ENCODE measurements at regions not wholly inside any gene's neighbourhood (a gene's known extent, or its start where the extent isn't known, plus 50 kb on each side); places are given as distances from the start of the nearest gene placed in this dataset.

- TF ChIP-seq BHLHE40 (IDR thresholded peaks at IDR 0.05; ENCODE audit: borderline replicate concordance in 1 of 2, low read depth in 2 of 2, low read length in 1 of 2) (no peak), RUNX3 (IDR thresholded peaks at IDR 0.05; ENCODE audit: low read length) (peak; percentile 18; the same call in 1 of the 2 replicates)
Measured at GRCh38 chr9:80134487-80134886, 562.7 kb downstream of the TLE4 start (continued).

- H3K36me3 ChIP-seq (ENCODE audit: control insufficient read depth in 2 of 2, insufficient read depth in 2 of 2, low read length in 1 of 2), result no peaks in the 10 kb centered on the region
- no peak overlapping the region for H3K9ac ChIP-seq (ENCODE audit: control insufficient read depth, insufficient read depth, low read length)
- no peak overlapping the region for H3K27ac ChIP-seq (ENCODE audit: control insufficient read depth, insufficient read depth)
- H3K79me2 ChIP-seq (ENCODE audit: control insufficient read depth, insufficient read depth, low read length), result no peaks in the 10 kb centered on the region
- no peaks in the 10 kb centered on the region for H4K20me1 ChIP-seq (ENCODE audit: control insufficient read depth, insufficient read depth)
- intact Hi-C loops (cut with micrococcal nuclease; ENCODE audit: unreplicated experiment) (no loop called here), in situ Hi-C loops (cut with MboI) (no loop called here)
- no peaks in the 10 kb centered on the region for H3K27me3 ChIP-seq (replicated peaks in 1 of 2; ENCODE audit: control insufficient read depth in 2 of 2, insufficient read depth in 2 of 2, low read length in 1 of 2)
- ChIA-PET SMC1A (ENCODE audit: uncharacterized antibody, unreplicated experiment) (no interaction called here), RAD21 (ENCODE audit: unreplicated experiment) (no interaction called here), POLR2A (no interaction called here), CTCF (no interaction called here)
- no TSS peak for BruUV-seq (replicated peaks)
- no peak overlapping the region for H3K4me3 ChIP-seq
- TF ChIP-seq TAF1 (IDR thresholded peaks at IDR 0.05; ENCODE audit: borderline replicate concordance, low read depth, low read length), result no peak
- no peak for TF ChIP-seq TCF3 (IDR thresholded peaks at IDR 0.05; ENCODE audit: borderline replicate concordance, insufficient read depth, low read depth, low read length)
- no peak for TF ChIP-seq FOXM1 (IDR thresholded peaks at IDR 0.05; ENCODE audit: low read depth, low read length)
- no peak for FAIRE-seq
- ATAC-seq, result no peak
- WGBS (ENCODE audit: insufficient coverage, insufficient replicate concordance, low lambda C conversion rate, missing lambda C conversion rate), result 21% methylated on average over 2 of the region's 2 CpGs
- H3K4me2 ChIP-seq (ENCODE audit: control insufficient read depth, insufficient read depth), result no peak overlapping the region
- no peaks in the 10 kb centered on the region for H3K4me1 ChIP-seq (ENCODE audit: control insufficient read depth, insufficient read depth, low read length)
- no peak overlapping the region for H2AFZ ChIP-seq (ENCODE audit: control insufficient read depth, low read depth, low read length)
- DNase-seq (ENCODE audit: low read depth, low spot score), result no peak
- no peaks in the 10 kb centered on the region for H3K9me3 ChIP-seq (replicated peaks; ENCODE audit: control insufficient read depth, insufficient read depth, low read length)
Measured at GRCh38 chr9:80131627-80132026, 559.9 kb downstream of the TLE4 start.

GRCh38 chr9:80127920-80128319, 556.2 kb downstream of the TLE4 start:
- Histone ChIP-seq H3K27ac (ENCODE audit: control insufficient read depth, insufficient read depth) (no peak overlapping the region), H3K27me3 (replicated peaks in 1 of 2; ENCODE audit: control insufficient read depth in 2 of 2, insufficient read depth in 2 of 2, low read length in 1 of 2) (no peaks in the 10 kb centered on the region), H3K36me3 (ENCODE audit: control insufficient read depth in 2 of 2, insufficient read depth in 2 of 2, low read length in 1 of 2) (no peaks in the 10 kb centered on the region), H3K4me3 (no peak overlapping the region), H4K20me1 (ENCODE audit: control insufficient read depth, insufficient read depth) (no peaks in the 10 kb centered on the region), H2AFZ (ENCODE audit: control insufficient read depth, low read depth, low read length) (no peak overlapping the region), H3K4me1 (ENCODE audit: control insufficient read depth, insufficient read depth, low read length) (no peaks in the 10 kb centered on the region), H3K9ac (ENCODE audit: control insufficient read depth, insufficient read depth, low read length) (no peak overlapping the region), H3K79me2 (ENCODE audit: control insufficient read depth, insufficient read depth, low read length) (no peaks in the 10 kb centered on the region), H3K4me2 (ENCODE audit: control insufficient read depth, insufficient read depth) (no peak overlapping the region), H3K9me3 (replicated peaks; ENCODE audit: control insufficient read depth, insufficient read depth, low read length) (no peaks in the 10 kb centered on the region)
- ChIA-PET SMC1A (ENCODE audit: uncharacterized antibody, unreplicated experiment) (no interaction called here), CTCF (no interaction called here), RAD21 (ENCODE audit: unreplicated experiment) (no interaction called here), POLR2A (no interaction called here)
- BruUV-seq (replicated peaks), result no TSS peak
- intact Hi-C loops (cut with micrococcal nuclease; ENCODE audit: unreplicated experiment) (no loop called here), in situ Hi-C loops (cut with MboI) (no loop called here)
- no peak for ATAC-seq
- 40% methylated on average over 6 of the region's 6 CpGs for WGBS (ENCODE audit: insufficient coverage, insufficient replicate concordance, low lambda C conversion rate, missing lambda C conversion rate)
- FAIRE-seq, result no peak
- no peak for DNase-seq (ENCODE audit: low read depth, low spot score)
- TF ChIP-seq WRNIP1 (IDR thresholded peaks at IDR 0.05; ENCODE audit: borderline replicate concordance, low read depth, low read length), result no peak
- no peak for TF ChIP-seq EED (IDR thresholded peaks at IDR 0.05; ENCODE audit: low read depth)
- no peak for TF ChIP-seq MEF2A (IDR thresholded peaks at IDR 0.05; ENCODE audit: insufficient read depth, low read depth, low read length)
- no peak for TF ChIP-seq IKZF2 (IDR thresholded peaks at IDR 0.05)
- TF ChIP-seq JUND (IDR thresholded peaks at IDR 0.05; ENCODE audit: low read depth, low read length), result no peak
- no peak for TF ChIP-seq SRF (IDR thresholded peaks at IDR 0.05; ENCODE audit: low read depth in 2 of 2, low read length in 2 of 2)
- no peak for TF ChIP-seq MTA3 (IDR thresholded peaks at IDR 0.05; ENCODE audit: borderline replicate concordance, low read length)
- no peak for TF ChIP-seq RB1 (IDR thresholded peaks at IDR 0.05; ENCODE audit: borderline replicate concordance)
- TF ChIP-seq RBBP5 (conservative IDR thresholded peaks at IDR 0.05), result no peak
- TF ChIP-seq CBX3 (IDR thresholded peaks at IDR 0.05; ENCODE audit: borderline replicate concordance, low read depth), result no peak

All from GM12878 (cell line).